GM18858 (cell line): ENCODE measurements at regions not wholly inside any gene's neighbourhood (a gene's known extent, or its start where the extent isn't known, plus 50 kb on each side); places are given as distances from the start of the nearest gene placed in this dataset.

Source experiments
- ATAC-seq: cut with Tn5 transposase; IDR thresholded peaks from one replicate; pipeline ENCODE4 v1.9.1; 2021; ENCODE audit not compliant: unreplicated experiment

DNA sequence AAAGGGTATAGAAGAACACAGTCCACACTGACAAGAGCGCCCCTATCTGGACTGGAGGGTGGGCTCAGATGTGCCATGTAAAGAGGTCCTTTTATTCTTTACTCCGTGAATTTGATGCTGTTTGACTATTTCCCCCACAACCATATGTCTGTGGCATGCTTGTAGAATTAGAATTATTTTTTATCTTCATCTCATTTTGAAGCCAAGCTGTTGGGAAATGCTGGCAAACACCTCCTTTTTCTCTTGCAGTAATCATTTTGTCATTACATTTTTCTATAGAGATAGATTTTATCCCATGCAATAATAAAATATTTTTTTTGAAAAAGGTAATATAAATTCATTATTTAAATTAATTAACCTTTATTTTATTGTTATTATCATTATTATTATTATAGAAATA is 926.6 kb upstream of the AUTS2 start:
- no peak for ATAC-seq

DNA sequence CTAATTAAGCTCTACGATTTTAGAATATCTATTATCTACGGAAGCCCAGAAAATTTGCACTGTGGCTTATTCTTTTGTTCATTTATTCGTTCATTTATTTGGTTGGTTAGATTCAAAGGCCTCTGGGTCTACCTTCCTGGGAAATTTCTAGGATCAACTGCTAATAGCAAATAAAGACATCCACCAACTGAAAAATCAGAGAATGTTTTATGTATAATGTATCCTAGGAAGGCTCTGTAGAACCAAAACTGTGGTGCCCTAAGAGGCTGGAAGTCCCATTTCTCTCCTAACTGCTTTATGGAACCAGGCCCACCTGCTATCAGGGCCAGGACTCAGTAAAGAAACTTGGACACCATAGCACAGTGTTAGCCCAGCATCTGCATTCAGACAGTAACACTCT is 923.4 kb upstream of the AUTS2 start:
- no peak for ATAC-seq

DNA sequence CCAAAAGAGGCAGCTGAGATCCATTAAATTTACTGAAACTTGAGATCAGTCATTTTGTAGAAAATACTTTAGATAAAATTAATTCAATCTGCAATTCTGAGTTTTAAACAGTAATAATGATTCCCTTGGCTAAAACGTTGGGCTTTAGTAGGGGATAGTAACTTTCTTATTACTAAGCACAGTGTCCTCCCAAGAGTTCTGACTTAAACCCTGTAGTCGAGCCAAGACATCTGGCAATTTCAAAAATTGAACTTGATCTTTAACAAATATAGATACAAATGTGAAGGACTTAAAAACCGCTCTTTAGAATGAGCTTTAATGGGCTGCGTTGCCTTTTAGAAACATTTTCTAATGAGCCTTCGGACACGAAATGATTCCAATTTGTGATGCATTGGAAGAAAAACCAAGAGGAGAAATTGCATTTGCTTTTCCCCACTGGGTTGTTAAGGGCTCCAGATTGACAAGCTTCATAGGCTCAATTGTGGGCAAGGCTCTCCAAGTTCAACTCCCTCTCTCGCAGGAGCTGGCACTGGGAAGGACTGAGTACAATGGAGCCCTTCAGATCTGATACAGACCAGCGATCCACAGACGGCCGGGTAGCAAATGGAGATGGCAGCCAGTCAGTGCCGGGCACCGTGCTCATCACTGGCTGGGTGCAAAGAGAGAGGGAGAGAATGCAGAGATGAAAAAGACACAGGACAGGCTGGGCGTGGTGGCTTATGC is 921.3 kb upstream of the AUTS2 start:
- ATAC-seq = no peak

DNA sequence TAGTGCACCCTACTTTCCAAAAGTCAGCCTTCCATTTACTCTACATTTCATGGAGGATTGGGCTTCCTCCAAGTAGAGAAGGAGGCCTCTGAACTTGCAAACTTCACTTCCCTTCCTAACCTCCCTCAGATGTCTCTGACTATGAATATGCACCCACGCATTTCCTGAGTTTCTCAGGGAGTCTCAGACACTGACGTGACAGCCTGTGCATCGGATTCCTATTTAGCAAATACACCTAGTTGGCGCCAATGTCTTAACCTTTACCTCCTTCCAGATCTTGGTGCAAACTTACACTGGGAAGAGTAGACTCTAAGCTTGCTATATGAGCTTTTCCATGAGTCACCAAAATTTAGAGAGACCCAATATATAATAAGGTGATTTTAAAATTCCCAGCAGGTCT is 920.1 kb upstream of the AUTS2 start:
- ATAC-seq = no peak

DNA sequence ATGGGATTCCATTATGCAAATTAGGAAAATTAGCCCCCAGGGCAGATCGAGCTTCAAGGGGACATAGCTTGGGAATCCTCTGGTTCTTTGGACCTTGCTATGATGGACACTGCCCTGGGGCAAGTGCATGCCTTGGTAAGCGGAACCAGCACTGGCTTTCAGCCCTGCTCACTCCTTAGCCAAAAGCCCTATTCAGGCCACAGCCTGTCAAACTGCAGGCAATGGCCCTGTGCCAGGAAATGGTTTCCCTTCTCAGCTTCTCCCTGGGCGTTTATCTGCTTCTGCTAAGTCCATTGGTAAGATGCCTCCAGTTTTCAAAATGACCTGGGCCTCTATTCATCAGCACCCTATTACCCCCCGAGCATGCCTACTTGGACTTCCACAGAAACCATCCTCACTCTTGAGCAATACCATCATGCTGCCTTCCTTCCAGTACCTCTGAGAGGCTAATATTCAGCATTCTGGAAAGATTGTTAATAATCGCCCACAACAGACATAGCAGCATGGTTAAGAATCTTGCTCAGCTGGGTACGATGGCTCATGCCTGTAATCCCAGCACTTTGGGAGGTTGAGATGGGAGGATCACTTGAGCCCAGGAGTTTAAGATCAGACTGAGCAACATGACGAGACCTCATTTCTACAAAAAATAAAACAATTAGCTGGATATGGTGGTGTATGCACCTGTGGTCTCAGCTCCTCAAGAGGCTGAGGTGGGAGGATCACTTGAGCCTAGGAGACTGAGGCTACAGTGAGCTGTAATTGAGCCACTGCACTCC is 918.6 kb upstream of the AUTS2 start:
- no peak for ATAC-seq

DNA sequence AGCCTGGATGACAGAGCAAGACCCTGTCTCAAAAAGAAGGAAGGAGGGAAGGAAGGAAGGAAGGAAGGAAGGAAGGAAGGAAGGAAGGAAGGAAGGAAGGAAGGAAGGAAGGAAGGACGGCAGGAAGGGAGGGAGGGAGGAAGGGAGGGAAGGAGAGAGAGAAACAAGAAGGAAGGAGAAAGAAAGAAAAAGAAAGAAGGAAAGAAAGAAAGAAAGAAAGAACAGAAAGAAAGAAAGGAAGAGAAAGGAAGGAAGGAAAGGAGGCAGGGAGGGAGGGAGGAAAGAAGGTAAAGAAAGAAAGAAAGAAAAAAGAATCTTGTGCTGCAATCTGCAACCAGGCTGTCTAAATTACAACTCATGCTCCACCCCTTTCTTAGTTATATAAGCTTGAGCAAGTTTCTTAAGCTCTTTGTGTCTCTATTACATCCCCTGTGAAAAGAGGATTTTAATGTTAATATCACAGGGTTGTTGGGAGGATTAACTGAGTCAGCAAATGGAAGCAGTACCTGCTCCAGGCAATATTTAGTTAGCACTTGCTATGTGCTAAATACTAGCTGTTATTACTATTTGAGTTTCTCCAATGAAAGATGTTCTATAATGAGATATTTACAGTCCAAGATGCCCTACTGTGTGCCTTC is 917.9 kb upstream of the AUTS2 start:
- no peak for ATAC-seq

DNA sequence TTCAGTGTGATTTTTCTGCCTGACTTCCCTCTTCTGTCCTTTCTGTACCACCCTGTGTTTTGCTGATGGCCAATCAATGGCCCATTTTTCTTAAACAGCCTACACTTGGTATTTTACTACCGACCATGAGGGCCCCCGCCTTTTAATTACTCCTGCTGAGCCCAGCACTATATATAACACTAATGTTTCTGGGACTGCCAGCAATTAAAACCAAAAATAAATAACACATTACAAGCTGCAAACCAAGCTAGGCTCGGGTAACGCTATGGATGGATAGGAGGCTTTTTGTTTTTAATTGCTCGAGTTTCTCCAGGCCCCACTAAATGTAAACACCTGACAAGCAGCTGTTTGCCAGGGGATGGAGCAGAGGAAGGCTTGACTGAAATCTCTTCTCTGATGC is 915.4 kb upstream of the AUTS2 start:
- no peak for ATAC-seq

DNA sequence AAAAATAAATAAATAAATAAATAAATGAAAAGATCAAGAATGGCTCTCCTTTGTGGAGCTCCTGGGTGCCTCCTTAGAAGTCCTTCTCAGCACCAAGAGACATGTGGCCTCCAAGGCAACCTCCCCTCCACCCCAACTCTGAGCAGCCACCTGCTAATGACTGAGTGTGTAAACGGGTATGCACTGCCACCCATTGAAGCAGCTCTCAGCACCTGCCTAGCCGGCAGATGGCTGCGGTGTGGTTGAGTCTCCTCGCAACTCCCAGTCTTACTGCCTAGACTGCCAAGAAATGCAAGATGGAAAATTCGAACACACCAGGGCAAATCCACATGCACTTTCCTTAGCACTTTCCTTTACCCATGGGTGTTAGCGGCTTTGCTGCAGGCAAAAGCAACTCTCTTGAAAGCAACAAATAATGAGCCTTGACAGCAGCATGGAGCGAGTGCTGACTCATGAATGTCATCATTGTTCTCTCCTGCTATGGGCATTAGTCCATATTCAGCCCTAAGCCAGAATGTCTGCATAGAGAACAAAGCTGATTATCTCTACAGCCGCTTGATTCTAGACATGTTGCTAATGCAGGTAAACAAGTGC is 913.9 kb upstream of the AUTS2 start:
- ATAC-seq = no peak

DNA sequence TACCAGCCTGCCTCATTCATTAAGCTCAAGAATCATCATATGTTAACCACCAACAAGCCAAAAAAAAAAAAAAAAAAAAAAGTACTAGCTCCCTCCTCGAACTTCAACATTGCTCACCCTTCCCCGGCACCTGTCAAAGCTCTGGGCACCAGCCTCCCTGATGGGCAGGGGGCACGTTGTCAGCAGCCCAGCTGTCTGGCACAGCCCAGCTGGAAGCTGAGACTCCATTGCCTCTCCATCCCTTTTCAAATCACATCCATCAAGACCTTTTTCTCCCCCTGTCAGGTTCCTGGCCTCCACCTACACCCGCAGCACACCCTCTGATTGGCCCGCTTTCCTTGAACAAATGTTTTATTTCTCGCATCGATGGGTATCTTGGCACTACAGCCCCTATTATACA is 913.3 kb upstream of the AUTS2 start:
- no peak for ATAC-seq

DNA sequence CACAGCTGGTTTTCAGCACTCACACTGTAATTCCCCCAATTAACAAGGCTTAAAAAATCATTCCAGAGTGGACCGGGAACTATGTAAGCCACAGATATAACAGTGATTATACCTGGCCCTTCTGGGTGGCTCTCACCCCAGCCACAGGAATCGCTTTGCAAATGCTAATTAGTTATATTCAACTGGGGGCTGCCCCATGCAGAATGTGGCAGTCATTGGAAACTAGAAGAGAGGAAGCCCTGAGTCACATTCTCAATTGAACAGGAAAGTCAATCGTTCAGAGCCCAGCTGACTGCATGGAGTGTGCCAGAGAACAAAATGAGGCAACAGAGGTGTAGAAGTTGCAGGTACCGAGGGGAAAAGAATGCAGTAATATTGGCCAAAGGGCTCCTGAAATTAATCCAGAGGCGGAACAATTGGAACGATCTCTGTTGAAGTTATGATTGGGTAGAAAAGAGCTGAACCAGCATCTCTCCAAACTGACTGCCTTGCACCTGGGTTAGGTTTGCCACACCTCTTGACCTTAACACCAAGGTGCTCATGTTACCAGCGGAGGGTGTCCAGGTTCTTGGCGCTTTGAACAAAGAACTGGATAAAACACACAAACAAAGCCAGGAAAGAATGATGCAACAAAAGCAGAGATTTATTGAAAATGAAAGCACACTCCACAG is 909.7 kb upstream of the AUTS2 start:
- ATAC-seq = no peak

DNA sequence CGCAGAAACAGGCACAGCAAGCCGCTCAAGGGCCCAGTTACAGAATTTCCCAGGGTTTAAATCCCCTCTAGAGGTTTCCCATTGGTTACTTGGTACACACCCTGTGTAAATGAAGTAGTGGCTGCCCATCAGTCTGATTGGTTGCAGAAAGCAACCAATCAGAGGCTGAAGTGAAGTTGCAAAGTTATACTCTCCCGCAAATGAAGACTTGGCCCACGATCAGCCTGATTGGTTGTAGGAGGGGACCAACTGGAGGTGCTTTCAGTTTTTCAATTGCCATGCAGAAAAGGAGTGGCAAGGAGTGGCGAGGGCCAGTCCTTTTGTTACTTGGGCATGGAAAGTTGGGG is 909.2 kb upstream of the AUTS2 start:
- ATAC-seq = no peak

DNA sequence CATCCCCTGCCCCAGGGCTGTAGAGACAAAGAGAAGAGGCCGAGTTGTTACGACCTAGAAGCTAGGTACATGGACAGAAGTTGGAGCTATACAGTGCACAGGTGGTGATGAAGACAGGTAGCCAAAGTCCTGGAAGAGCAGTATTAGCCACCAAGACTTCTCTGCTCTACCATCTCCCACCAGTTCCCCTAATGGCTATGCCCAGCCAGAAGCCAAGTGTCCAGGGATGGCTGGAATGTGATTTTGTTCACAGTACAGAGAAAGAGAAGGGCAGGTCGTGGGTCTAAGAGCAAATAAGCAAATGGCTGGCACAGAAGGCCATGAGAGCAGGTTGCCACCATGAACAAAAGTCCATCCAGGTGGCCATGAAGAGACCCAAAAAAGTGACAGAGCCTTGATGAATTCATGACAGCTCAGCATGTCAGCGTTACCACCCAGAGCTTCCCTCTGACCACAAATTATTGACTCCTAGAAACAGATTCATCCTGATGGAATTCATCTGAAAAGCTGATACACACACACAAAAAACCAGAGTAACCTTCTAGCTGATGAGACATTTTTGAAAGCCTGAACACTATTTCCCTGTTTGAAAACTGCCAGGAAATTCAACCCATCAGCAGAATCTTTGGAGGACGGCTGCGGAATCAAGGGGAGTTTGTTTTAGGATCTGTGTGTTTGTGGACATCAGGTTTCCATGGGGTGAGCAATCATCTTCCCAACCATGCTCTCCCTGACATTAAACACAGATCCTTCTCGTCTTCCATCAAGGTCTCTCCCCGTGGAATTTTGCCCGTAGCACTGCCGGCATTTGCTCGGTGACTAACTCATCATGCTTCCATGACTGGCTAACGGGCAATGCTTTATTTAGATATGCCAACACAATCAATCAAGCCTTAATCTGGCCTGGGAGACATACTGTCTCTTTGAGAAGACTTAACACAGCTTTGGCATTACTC is 906.7 kb upstream of the AUTS2 start:
- no peak for ATAC-seq

DNA sequence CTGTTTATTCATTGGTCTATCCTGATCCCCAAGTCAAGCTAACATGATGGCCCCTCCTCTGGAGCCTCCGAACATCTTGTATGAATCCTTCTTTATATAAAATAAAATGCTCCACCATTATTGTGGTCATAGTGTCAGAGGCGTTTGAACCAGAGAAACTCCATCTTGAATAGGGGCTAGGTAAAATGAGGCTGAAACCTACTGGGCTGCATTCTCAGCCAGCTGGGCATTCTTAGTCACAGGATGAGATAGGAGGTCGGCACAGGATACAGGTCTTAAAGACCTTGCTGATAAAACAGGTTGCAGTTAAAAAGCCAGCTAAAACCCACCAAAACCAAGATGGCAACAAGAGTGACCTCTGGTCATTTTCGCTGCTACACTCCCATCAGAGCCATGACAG is 905.8 kb upstream of the AUTS2 start:
- ATAC-seq = no peak

DNA sequence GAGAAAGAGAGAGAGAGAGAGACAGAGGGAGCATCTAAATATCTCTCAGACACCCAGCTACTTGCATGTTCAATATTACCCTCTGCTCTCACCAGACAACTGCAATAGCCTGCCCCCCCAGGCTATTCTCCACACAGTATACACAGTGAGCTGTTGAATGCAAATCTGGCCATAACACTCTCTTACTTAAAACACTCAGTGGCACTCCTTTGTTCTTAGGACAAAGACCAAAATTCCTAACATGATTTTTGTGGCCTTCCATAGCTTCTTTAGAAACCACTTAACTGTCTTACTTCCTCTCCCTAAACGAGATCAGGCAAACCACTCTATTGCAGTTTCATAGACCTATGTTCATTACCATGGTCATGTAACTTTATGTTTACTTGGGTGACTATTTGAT is 903.6 kb upstream of the AUTS2 start:
- no peak for ATAC-seq

DNA sequence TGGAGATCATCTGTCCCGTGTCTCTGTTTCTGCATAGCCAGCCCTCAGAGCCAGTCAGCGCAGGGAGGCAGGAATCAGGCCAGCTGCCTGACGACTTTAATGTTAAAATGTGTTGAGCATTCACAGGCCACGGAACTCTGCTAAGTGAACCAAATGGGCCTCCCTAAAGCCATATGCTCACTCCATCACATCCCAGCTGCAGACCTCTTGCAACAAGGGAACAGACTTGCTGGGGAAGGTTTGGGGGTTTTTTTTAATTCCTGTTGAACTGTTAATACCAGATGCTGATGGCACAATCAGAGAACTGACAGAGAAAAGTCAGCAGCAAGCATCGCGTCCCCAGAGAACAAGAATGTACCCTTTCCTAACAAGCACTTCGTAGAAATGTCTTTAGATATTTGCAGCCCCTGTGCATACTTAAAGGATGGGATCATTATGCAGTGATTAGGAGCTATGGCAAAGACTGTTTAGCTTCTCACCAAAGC is 900.4 kb upstream of the AUTS2 start:
- ATAC-seq = no peak

DNA sequence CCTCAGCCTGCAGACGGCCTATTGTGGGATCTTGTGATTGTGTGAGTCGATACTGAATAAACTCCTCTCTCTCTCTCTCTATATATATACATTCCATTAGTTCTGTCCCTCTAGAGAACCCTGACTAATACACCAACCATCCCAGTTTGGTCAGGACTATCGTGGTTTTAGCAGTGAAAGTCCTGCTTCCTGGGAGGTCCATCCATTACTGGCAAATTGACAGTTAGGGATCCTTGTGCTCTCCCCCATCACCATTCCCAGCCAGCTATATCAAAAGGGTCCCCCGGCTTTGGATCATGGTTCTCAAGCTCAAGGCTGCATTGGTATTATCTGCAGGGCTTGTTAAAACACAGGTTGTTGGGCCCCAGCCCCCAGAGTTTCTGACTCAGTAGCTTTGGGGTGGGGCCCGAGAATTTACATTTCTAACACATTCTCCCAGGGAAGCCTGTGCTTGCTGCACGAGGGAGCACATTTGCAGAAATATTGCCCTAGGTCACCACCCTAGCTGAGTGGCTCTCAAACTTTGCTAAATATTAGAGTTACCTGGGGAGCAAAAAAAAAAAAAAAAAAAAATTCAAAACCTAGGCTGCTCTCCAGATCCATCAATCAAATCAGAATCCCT is 899.1 kb upstream of the AUTS2 start:
- no peak for ATAC-seq

DNA sequence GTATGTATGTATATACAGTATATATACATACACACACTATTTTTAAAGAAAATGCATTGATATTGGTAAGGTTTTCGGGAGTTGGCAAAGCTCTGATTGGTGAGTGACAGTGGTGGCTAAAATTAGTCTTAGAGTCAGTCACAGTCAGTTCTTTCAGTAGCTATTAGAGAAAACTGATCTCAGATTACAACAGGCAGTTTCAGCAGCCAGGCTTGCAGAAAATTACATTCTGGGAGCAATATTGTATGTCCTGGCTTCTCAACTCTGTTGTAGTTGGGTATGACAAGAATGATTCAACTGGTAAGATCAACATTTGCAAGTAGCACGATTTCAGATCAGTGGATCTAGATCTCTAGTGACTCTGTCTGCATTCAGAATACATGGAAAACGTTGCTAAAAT is 897.9 kb upstream of the AUTS2 start:
- ATAC-seq = no peak

DNA sequence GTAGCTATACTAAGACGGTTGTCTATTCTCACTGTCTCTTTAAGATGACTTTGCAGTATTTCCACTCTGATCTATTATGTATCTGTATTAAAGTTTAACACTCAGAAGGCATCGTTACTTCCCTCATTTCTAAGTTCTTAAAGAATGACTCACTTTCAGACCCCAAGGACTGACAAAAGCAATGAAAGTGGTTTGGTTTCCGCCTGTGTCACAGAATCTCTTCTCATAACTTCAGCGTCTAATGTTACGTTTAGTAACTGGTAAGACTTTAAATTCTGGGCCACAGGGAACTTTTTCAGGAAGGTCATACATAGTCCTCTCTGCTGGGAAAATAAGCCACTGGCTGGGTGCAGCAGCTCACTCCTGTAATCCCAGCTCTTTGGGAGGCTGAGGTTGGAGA is 892.0 kb upstream of the AUTS2 start:
- ATAC-seq = no peak

DNA sequence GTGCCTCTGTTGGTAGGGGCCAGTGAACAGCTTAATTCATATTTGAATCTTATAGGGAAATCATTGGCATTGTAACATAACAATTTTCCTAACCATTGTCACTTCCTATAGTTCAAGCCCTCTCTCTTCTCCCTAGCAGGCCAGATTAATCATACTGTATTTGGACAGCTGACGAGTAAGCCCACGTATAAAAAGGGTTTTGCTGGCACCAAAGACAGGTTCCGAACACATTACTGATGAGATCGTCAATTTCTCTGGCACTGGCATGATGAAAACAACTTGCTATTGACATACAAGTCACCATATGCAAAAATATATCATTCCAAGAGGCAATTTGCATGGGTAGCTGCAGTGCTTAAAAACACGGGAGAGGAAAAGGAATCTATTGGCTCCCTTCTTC is 891.1 kb upstream of the AUTS2 start:
- ATAC-seq = no peak

DNA sequence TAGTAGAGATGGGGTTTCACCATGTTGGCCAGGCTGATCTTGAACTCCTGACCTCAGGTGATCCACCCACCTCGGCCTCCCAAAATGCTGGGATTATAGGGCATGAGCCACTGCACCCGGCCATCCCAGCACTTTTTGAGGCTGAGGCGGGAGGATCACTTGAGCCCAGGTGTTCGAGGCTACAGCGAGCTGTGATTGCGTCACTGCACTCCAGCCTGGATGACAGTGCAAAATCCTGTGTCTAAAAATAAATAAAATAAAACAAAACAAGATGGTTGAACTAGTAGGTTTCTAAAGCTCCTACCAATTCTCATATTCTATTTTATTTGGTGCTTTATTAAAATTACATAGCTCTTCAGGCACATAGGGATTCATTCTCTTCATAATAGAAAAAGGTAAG is 890.3 kb upstream of the AUTS2 start:
- ATAC-seq = no peak
